HepG2 (cell line): ENCODE measurements at regions not wholly inside any gene's neighbourhood (a gene's known extent, or its start where the extent isn't known, plus 50 kb on each side); places are given as distances from the start of the nearest gene placed in this dataset.

Experiments used
- ELF4 ChIP-seq: sonication (generic); formaldehyde crosslinking; IDR thresholded peaks from 2 replicates; pipeline ENCODE4 v1.5.0; 2020; ENCODE audit warnings: missing genetic modification reagents, mild to moderate bottlenecking, moderate library complexity, borderline replicate concordance
- EP300 ChIP-seq, 3 experiments: sonication (generic) in 1 of 3; formaldehyde crosslinking in 1 of 3; IDR thresholded peaks; 2 replicates each; pipeline versions ENCODE4 v1.5.1 to v1.6.1; 2011 to 2020; ENCODE audit warnings: low read depth in 2 of 3, low read length in 2 of 3, borderline replicate concordance in 1 of 3, improper control_type of control experiment in 1 of 3, mild to moderate bottlenecking in 1 of 3, missing genetic modification reagents in 1 of 3, moderate library complexity in 1 of 3
- GABPB1 ChIP-seq: IDR thresholded peaks from 2 replicates; pipeline ENCODE4 v1.6.1; 2016; ENCODE audit warnings: mild to moderate bottlenecking, missing genetic modification reagents, moderate library complexity, missing compliant biosample characterization
- HIVEP1 ChIP-seq: sonication (generic); formaldehyde crosslinking; IDR thresholded peaks from 2 replicates; pipeline ENCODE4 v1.4.0; 2020; ENCODE audit warnings: mild to moderate bottlenecking, missing genetic modification reagents
- HNRNPK ChIP-seq: fragments of 200-400 bp; formaldehyde crosslinking; IDR thresholded peaks from 2 replicates; pipeline ENCODE4 v1.6.1; 2018; ENCODE audit warnings: low read length, low read depth, moderate library complexity, mild to moderate bottlenecking; ENCODE audit not compliant: poor library complexity, severe bottlenecking
- KDM5B ChIP-seq: sonication (generic); formaldehyde crosslinking; IDR thresholded peaks from 2 replicates; pipeline ENCODE4 v1.4.0; 2020; ENCODE audit warnings: missing genetic modification reagents, mild to moderate bottlenecking, borderline replicate concordance
- MTA1 ChIP-seq: sonication (generic); formaldehyde crosslinking; IDR thresholded peaks from 2 replicates; pipeline ENCODE4 v1.4.0; 2020; ENCODE audit warnings: missing genetic modification reagents, mild to moderate bottlenecking, borderline replicate concordance
- NRL ChIP-seq: sonication (generic); formaldehyde crosslinking; IDR thresholded peaks from 2 replicates; pipeline ENCODE4 v1.5.0; 2020; ENCODE audit warnings: missing genetic modification reagents, mild to moderate bottlenecking, moderate library complexity, borderline replicate concordance
- PRMT3 ChIP-seq: sonication (generic); formaldehyde crosslinking; IDR thresholded peaks from 2 replicates; pipeline ENCODE4 v1.8.1; 2022; ENCODE audit warnings: low read depth, mild to moderate bottlenecking, moderate library complexity, missing genetic modification reagents, borderline replicate concordance
- RARA ChIP-seq: IDR thresholded peaks from 2 replicates; pipeline ENCODE4 v1.6.1; 2016; ENCODE audit warnings: missing genetic modification reagents, missing compliant biosample characterization
- RORA ChIP-seq: sonication (generic); formaldehyde crosslinking; IDR thresholded peaks from 2 replicates; pipeline ENCODE4 v1.5.0; 2020; ENCODE audit warnings: mild to moderate bottlenecking, missing genetic modification reagents, moderate library complexity
- SCMH1 ChIP-seq: sonication (generic); formaldehyde crosslinking; IDR thresholded peaks from 2 replicates; pipeline ENCODE4 v1.9.0; 2021; ENCODE audit warnings: missing genetic modification reagents, mild to moderate bottlenecking, borderline replicate concordance
- SMAD3 ChIP-seq: sonication (generic); formaldehyde crosslinking; IDR thresholded peaks from 2 replicates; pipeline ENCODE4 v1.4.0; 2020; ENCODE audit warnings: missing genetic modification reagents
- ZBTB20 ChIP-seq: sonication (generic); formaldehyde crosslinking; IDR thresholded peaks from 2 replicates; pipeline ENCODE4 v1.8.1; 2023; ENCODE audit warnings: missing genetic modification reagents, low read depth, mild to moderate bottlenecking, borderline replicate concordance
- ZFP90 ChIP-seq: sonication (generic); formaldehyde crosslinking; IDR thresholded peaks from 2 replicates; pipeline ENCODE4 v1.8.0; 2022; ENCODE audit warnings: missing genetic modification reagents, mild to moderate bottlenecking, inconsistent platforms, borderline replicate concordance
- ZNF460 ChIP-seq: sonication (generic); formaldehyde crosslinking; IDR thresholded peaks from 2 replicates; pipeline ENCODE4 v1.5.1; 2020; ENCODE audit warnings: missing genetic modification reagents, mild to moderate bottlenecking, borderline replicate concordance
- ZNF543 ChIP-seq: sonication (generic); formaldehyde crosslinking; IDR thresholded peaks from 2 replicates; pipeline ENCODE4 v1.4.0; 2020; ENCODE audit warnings: mild to moderate bottlenecking, missing genetic modification reagents
- TF ChIP-seq, protein P1 (sequence below): IDR thresholded peaks from 2 replicates; pipeline ENCODE4 v1.6.1; 2016; ENCODE audit warnings: missing compliant biosample characterization, missing genetic modification reagents, borderline replicate concordance
- TF ChIP-seq, protein P2 (sequence below): sonication (generic); formaldehyde crosslinking; IDR thresholded peaks from 2 replicates; pipeline ENCODE4 v1.4.0; 2020; ENCODE audit warnings: missing genetic modification reagents
- TF ChIP-seq, protein P3 (sequence below), 2 experiments: fragments of 450-650 bp in 1 of 2; sonication (generic) in 1 of 2; formaldehyde crosslinking; IDR thresholded peaks; 2 replicates each; pipeline versions ENCODE4 v1.5.0 to v1.8.0; 2020 to 2022; ENCODE audit warnings: mild to moderate bottlenecking in 1 of 2, missing genetic modification reagents in 1 of 2
- TF ChIP-seq, protein P4 (sequence below): sonication (generic); formaldehyde crosslinking; IDR thresholded peaks from 2 replicates; pipeline ENCODE4 v1.8.0; 2022; ENCODE audit warnings: missing genetic modification reagents, mild to moderate bottlenecking, borderline replicate concordance

DNA sequence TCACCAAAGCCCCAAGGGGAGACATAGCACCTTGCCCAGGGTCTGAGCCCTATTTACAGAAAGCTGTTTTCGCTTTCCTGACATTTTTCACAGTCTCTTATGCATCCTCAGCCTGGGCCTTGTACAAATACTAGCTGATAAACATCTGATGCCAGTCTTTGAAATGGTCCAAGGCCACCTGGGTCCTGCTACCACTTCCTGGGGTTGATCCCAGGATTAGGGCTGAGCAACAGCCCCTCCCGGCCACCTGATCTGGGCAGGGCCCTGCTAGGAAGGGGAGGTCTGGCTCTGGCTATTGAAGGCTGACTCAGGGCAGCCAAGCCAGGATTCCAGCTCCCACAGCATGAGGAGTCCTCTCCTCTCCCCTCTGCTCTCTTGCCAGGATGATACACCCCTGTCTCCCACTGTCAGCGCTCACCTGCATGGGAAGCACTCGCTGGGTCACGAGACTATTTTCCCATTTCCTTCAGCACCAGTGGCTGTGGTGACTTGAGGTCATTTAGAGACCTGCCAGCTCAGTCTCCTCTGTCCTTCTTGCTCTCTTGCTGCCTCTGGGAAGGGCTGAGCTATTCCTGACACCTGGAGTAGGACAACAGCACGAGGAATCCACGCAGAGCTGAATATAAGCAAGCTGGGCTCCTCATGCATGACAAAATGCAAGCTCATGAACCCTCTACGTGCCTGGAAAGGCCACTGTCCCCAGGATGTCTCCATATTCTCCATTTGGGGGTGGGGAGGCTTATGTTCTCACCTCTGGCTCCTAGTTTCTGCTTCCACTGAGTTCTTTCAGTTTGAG lies 53.0 kb upstream of the LGALSL start (continued):
- no peak for TF ChIP-seq HIVEP1
- TF ChIP-seq, protein P1, sequence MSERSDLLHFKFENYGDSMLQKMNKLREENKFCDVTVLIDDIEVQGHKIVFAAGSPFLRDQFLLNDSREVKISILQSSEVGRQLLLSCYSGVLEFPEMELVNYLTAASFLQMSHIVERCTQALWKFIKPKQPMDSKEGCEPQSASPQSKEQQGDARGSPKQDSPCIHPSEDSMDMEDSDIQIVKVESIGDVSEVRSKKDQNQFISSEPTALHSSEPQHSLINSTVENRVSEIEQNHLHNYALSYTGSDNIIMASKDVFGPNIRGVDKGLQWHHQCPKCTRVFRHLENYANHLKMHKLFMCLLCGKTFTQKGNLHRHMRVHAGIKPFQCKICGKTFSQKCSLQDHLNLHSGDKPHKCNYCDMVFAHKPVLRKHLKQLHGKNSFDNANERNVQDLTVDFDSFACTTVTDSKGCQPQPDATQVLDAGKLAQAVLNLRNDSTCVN (CRISPR knock-in tag): no peak
- TF ChIP-seq, protein P2, sequence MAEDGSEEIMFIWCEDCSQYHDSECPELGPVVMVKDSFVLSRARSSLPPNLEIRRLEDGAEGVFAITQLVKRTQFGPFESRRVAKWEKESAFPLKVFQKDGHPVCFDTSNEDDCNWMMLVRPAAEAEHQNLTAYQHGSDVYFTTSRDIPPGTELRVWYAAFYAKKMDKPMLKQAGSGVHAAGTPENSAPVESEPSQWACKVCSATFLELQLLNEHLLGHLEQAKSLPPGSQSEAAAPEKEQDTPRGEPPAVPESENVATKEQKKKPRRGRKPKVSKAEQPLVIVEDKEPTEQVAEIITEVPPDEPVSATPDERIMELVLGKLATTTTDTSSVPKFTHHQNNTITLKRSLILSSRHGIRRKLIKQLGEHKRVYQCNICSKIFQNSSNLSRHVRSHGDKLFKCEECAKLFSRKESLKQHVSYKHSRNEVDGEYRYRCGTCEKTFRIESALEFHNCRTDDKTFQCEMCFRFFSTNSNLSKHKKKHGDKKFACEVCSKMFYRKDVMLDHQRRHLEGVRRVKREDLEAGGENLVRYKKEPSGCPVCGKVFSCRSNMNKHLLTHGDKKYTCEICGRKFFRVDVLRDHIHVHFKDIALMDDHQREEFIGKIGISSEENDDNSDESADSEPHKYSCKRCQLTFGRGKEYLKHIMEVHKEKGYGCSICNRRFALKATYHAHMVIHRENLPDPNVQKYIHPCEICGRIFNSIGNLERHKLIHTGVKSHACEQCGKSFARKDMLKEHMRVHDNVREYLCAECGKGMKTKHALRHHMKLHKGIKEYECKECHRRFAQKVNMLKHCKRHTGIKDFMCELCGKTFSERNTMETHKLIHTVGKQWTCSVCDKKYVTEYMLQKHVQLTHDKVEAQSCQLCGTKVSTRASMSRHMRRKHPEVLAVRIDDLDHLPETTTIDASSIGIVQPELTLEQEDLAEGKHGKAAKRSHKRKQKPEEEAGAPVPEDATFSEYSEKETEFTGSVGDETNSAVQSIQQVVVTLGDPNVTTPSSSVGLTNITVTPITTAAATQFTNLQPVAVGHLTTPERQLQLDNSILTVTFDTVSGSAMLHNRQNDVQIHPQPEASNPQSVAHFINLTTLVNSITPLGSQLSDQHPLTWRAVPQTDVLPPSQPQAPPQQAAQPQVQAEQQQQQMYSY (CRISPR knock-in tag): no peak
- TF ChIP-seq ZFP90 (CRISPR knock-in tag): 0 out of 2 replicates have a peak, but pooled peaks have one; percentile 22
- TF ChIP-seq PRMT3 (CRISPR knock-in tag): no peak
- no peak for TF ChIP-seq ZNF543 (CRISPR knock-in tag)
- no peak for TF ChIP-seq ZNF460 (CRISPR knock-in tag)
- TF ChIP-seq RORA (CRISPR knock-in tag): no peak
- TF ChIP-seq HNRNPK: no peak
- no peak for TF ChIP-seq EP300 (IDR thresholded peaks at IDR 0.05; ENCODE audit: low read depth in 2 of 2, low read length in 2 of 2)
- no peak for TF ChIP-seq EP300 (CRISPR knock-in tag; IDR thresholded peaks at IDR 0.05; ENCODE audit: borderline replicate concordance)
- no peak for TF ChIP-seq MTA1 (CRISPR knock-in tag)
- peak; percentile 24; the same call in 1 of the 2 replicates for TF ChIP-seq RARA (CRISPR knock-in tag)
- peak; percentile 32; the same call in 1 of the 2 replicates for TF ChIP-seq NRL (CRISPR knock-in tag)
- no peak; the same call in 1 of the 2 replicates for TF ChIP-seq SMAD3 (CRISPR knock-in tag)
- no peak for TF ChIP-seq SCMH1 (CRISPR knock-in tag)
- no peak for TF ChIP-seq KDM5B (CRISPR knock-in tag)
- peak; percentile 39; the same call in 1 of the 2 replicates for TF ChIP-seq GABPB1 (CRISPR knock-in tag)
- TF ChIP-seq, protein P3, sequence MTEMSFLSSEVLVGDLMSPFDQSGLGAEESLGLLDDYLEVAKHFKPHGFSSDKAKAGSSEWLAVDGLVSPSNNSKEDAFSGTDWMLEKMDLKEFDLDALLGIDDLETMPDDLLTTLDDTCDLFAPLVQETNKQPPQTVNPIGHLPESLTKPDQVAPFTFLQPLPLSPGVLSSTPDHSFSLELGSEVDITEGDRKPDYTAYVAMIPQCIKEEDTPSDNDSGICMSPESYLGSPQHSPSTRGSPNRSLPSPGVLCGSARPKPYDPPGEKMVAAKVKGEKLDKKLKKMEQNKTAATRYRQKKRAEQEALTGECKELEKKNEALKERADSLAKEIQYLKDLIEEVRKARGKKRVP (CRISPR knock-in tag; IDR thresholded peaks at IDR 0.05): 0 out of 4 replicates have a peak, but pooled peaks of 1 of the 2 experiments have one; percentile 10
- TF ChIP-seq, protein P4, sequence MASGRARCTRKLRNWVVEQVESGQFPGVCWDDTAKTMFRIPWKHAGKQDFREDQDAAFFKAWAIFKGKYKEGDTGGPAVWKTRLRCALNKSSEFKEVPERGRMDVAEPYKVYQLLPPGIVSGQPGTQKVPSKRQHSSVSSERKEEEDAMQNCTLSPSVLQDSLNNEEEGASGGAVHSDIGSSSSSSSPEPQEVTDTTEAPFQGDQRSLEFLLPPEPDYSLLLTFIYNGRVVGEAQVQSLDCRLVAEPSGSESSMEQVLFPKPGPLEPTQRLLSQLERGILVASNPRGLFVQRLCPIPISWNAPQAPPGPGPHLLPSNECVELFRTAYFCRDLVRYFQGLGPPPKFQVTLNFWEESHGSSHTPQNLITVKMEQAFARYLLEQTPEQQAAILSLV (CRISPR knock-in tag): peak; percentile 37; the same call in 1 of the 2 replicates
- no peak for TF ChIP-seq ELF4 (CRISPR knock-in tag)
- no peak for TF ChIP-seq ZBTB20 (CRISPR knock-in tag)
